NCI-H460 (cell line): ENCODE measurements at regions not wholly inside any gene's neighbourhood (a gene's known extent, or its start where the extent isn't known, plus 50 kb on each side); places are given as distances from the start of the nearest gene placed in this dataset.

ENCODE experiments used
- DNase-seq: peaks from one replicate; pipeline ENCODE4 v3.0.0-alpha.2; 2016; ENCODE audit warnings: low read depth; ENCODE audit errors: extremely low read depth

GRCh38 chr2:126771501-126772195 lies 115.7 kb downstream of the GYPC start:
- no peak for DNase-seq

GRCh38 chr2:126774290-126774689 lies 118.3 kb downstream of the GYPC start:
- DNase-seq = no peak

- no peak for DNase-seq
Observed at GRCh38 chr2:126774761-126775160, 118.8 kb downstream of the GYPC start.

- DNase-seq = no peak
Observed at GRCh38 chr2:126775300-126775985, 119.5 kb downstream of the GYPC start.

GRCh38 chr2:126776255-126776654 lies 120.3 kb downstream of the GYPC start:
- DNase-seq = no peak

GRCh38 chr2:126776692-126777619 lies 121.0 kb downstream of the GYPC start:
- peak; percentile 63 for DNase-seq

- no peak for DNase-seq
Observed at GRCh38 chr2:126777620-126777978, 121.1 kb upstream of the TEX51 start.

- no peak for DNase-seq
Observed at GRCh38 chr2:126778561-126779501, 119.9 kb upstream of the TEX51 start.

- DNase-seq = no peak
Observed at GRCh38 chr2:126781206-126781605, 117.5 kb upstream of the TEX51 start.

- DNase-seq = no peak
Observed at GRCh38 chr2:126781806-126782205, 116.9 kb upstream of the TEX51 start.

- no peak for DNase-seq
Observed at GRCh38 chr2:126782648-126783047, 116.0 kb upstream of the TEX51 start.

GRCh38 chr2:126783341-126783740 lies 115.3 kb upstream of the TEX51 start:
- DNase-seq = no peak

- DNase-seq = no peak
Observed at GRCh38 chr2:126784045-126784444, 114.6 kb upstream of the TEX51 start.

GRCh38 chr2:126784621-126785020 lies 114.1 kb upstream of the TEX51 start:
- DNase-seq = no peak

- no peak for DNase-seq
Observed at GRCh38 chr2:126785236-126785635, 113.5 kb upstream of the TEX51 start.

- no peak for DNase-seq
Observed at GRCh38 chr2:126785862-126786261, 112.8 kb upstream of the TEX51 start.

GRCh38 chr2:126786765-126787164 lies 111.9 kb upstream of the TEX51 start:
- no peak for DNase-seq

GRCh38 chr2:126787289-126787688 lies 111.4 kb upstream of the TEX51 start:
- DNase-seq = no peak

GRCh38 chr2:126788113-126788512 lies 110.6 kb upstream of the TEX51 start:
- DNase-seq = no peak

GRCh38 chr2:126788652-126789051 lies 110.0 kb upstream of the TEX51 start:
- DNase-seq = no peak
